ENCODE measurements at regions not wholly inside any gene's neighbourhood (a gene's known extent, or its start where the extent isn't known, plus 50 kb on each side); places are given as distances from the start of the nearest gene placed in this dataset.

DNA sequence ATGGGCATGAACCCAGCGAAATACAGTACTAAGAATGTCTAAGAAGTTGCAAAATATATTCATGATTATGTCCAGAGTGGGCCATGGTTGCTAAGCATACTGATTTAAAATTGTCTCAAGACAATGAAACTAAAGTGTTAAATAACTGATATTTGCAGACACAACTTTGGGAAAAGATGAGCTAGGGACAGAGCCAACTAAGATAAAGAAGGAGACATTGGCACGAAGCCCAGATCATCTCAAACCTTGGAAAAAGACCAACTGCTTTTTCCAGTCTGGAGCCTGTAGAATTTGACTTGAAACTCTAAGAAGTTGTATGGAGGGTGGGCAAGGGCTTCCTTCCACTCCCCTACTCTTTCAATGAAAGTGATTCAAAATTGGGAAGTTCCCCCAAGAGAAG is 108.5 kb upstream of the GLRA2 start:
- Histone ChIP-seq H3K27ac (no peak overlapping the region), H3K9me3 (no peaks in the 10 kb centered on the region), H3K4me3 (no peak overlapping the region), H3K36me3 (no peaks in the 10 kb centered on the region), H3K27me3 (no peaks in the 10 kb centered on the region), H3K4me1 (no peaks in the 10 kb centered on the region)
- WGBS, 2 donors: 55 to 77% methylated on average over 2 of the region's 2 CpGs
- no peak for DNase-seq
- intact Hi-C loops (cut with DNase I): no loop called here
- TF ChIP-seq POLR2AphosphoS5 (IDR thresholded peaks at IDR 0.05) (no peak), EP300 (IDR thresholded peaks at IDR 0.05) (no peak), POLR2A (IDR thresholded peaks at IDR 0.05) (no peak)
- TF ChIP-seq, protein P1, sequence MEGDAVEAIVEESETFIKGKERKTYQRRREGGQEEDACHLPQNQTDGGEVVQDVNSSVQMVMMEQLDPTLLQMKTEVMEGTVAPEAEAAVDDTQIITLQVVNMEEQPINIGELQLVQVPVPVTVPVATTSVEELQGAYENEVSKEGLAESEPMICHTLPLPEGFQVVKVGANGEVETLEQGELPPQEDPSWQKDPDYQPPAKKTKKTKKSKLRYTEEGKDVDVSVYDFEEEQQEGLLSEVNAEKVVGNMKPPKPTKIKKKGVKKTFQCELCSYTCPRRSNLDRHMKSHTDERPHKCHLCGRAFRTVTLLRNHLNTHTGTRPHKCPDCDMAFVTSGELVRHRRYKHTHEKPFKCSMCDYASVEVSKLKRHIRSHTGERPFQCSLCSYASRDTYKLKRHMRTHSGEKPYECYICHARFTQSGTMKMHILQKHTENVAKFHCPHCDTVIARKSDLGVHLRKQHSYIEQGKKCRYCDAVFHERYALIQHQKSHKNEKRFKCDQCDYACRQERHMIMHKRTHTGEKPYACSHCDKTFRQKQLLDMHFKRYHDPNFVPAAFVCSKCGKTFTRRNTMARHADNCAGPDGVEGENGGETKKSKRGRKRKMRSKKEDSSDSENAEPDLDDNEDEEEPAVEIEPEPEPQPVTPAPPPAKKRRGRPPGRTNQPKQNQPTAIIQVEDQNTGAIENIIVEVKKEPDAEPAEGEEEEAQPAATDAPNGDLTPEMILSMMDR (IDR thresholded peaks at IDR 0.05): no peak

DNA sequence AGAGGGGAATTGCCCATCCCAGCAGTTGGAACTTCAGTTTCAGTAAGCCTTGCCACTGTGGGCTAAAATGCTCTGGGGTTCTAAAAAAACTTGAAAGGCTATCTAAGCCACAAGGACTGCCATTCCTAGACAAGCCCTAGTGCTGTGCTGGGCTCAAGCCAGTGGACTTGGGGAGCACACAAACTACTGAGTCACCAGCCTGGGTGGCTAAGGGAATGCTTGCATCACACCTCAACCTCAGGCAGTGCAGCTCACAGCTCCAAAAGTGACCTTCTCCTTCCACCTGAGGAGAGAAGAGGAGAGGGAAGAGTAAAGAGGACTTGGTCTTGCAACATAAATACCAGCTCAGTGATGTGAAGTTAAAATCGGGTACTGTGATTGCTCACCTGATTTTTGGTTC is 116.7 kb upstream of the GLRA2 start:
- no peak for DNase-seq
- no peaks in the 10 kb centered on the region for H3K4me1 ChIP-seq
- H3K9me3 ChIP-seq: no peaks in the 10 kb centered on the region
- WGBS, 2 donors: 90 to 95% methylated on average over 1 of the region's 1 CpG
- no peaks in the 10 kb centered on the region for H3K27me3 ChIP-seq
- no peak overlapping the region for H3K4me3 ChIP-seq
- TF ChIP-seq POLR2AphosphoS5 (IDR thresholded peaks at IDR 0.05): no peak
- no peaks in the 10 kb centered on the region for H3K36me3 ChIP-seq
- intact Hi-C loops (cut with DNase I): no loop called here
- no peak overlapping the region for H3K27ac ChIP-seq

DNA sequence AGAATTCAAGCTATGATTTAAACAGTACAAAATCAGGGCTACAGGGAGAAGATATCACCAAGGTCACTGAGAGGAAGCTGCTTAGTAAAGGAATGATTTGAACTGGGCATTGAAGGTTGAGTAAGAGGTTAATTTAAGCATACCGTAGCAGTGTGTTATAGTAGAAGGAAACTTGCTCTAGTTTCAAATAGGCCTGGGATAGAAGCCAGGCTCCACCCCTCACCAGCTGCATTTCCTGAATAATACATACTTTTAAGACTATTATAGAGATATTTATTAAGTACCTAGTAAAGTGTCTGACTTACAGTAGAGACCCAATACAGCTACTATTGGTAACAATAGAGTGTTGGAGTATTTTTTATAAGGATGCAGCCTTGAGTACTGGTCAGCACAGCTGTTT is 118.0 kb upstream of the GLRA2 start:
- Histone ChIP-seq H3K4me3 (no peak overlapping the region), H3K4me1 (no peaks in the 10 kb centered on the region), H3K36me3 (no peaks in the 10 kb centered on the region), H3K27ac (no peak overlapping the region), H3K27me3 (no peaks in the 10 kb centered on the region), H3K9me3 (no peaks in the 10 kb centered on the region)
- intact Hi-C loops (cut with DNase I): no loop called here
- 6 to 42% methylated on average over 1 of the region's 1 CpG for WGBS, 2 donors
- TF ChIP-seq POLR2A (IDR thresholded peaks at IDR 0.05) (no peak), POLR2AphosphoS5 (IDR thresholded peaks at IDR 0.05) (no peak), EP300 (IDR thresholded peaks at IDR 0.05) (no peak)
- TF ChIP-seq, protein P1 (IDR thresholded peaks at IDR 0.05): no peak
- no peak for DNase-seq

DNA sequence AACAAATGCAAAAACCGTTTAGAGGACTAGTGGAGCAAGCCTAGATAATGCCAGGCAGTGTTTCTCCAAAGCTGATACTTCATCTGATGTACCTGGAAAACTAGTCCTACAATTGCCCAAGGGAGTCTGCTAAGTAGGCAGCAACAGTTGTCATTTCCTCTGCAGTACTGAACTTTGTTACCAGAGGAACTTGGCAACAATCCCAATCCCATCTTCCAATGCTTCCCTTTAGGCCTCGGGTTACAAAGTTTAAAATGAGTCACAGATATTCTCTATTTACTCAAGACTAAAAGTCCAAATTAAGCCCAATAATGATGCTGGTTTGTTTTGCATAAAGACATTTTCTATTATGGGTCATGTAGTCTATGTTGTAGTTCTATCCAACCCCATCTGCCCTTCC is 120.0 kb upstream of the GLRA2 start:
- intact Hi-C loops (cut with DNase I): no loop called here
- TF ChIP-seq POLR2A (IDR thresholded peaks at IDR 0.05) (no peak), EP300 (IDR thresholded peaks at IDR 0.05) (no peak), POLR2AphosphoS5 (IDR thresholded peaks at IDR 0.05) (no peak)
- TF ChIP-seq, protein P1 (IDR thresholded peaks at IDR 0.05): no peak
- Histone ChIP-seq H3K36me3 (no peaks in the 10 kb centered on the region), H3K27me3 (no peaks in the 10 kb centered on the region), H3K4me1 (no peaks in the 10 kb centered on the region), H3K4me3 (no peak overlapping the region), H3K9me3 (no peaks in the 10 kb centered on the region), H3K27ac (no peak overlapping the region)
- 8 to 55% methylated on average over 2 of the region's 2 CpGs for WGBS, 2 donors
- DNase-seq: no peak

DNA sequence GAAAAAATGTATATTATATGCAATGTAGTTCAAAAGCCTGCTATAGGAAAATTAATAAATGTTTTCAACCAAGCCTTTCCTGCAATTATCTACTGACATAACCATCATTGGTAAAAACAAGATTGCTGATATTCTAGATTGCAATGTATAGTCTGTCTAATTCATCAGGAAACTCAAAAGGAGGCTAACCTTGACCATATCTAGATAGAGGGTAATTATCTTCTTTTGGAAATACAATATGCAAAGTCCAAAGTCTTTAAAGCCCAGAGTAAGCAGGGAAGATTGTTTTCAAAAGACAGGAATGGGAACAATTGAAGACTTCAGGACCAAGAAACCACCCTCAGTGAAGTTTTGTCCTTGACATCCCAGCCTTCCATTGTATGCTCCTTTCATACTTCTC is 123.1 kb upstream of the GLRA2 start:
- H3K9me3 ChIP-seq: no peaks in the 10 kb centered on the region
- intact Hi-C loops (cut with DNase I): no loop called here
- no peak for DNase-seq
- H3K36me3 ChIP-seq: no peaks in the 10 kb centered on the region
- no peak overlapping the region for H3K4me3 ChIP-seq
- TF ChIP-seq POLR2AphosphoS5 (IDR thresholded peaks at IDR 0.05) (no peak), EP300 (IDR thresholded peaks at IDR 0.05) (no peak), POLR2A (IDR thresholded peaks at IDR 0.05) (no peak)
- TF ChIP-seq, protein P1 (IDR thresholded peaks at IDR 0.05): no peak
- no peak overlapping the region for H3K27ac ChIP-seq
- H3K27me3 ChIP-seq: no peaks in the 10 kb centered on the region
- no peaks in the 10 kb centered on the region for H3K4me1 ChIP-seq
